HL-60 (cell line): ENCODE measurements at regions not wholly inside any gene's neighbourhood (a gene's known extent, or its start where the extent isn't known, plus 50 kb on each side); places are given as distances from the start of the nearest gene placed in this dataset.

ENCODE experiments used
- DNase-seq, 2 experiments: peaks; one replicate each; pipeline ENCODE4 v3.0.0-alpha.2; 2010 to 2020; ENCODE audit warnings: low read depth in 1 of 2, low spot score in 1 of 2
- H3K27ac ChIP-seq: fragments of 250-450 bp; sonication (Bioruptor Pico); replicated peaks from 2 replicates; pipeline ENCODE4 v1.5.1; 2020; ENCODE audit warnings: mild to moderate bottlenecking, moderate library complexity
- H3K27me3 ChIP-seq: fragments of 250-450 bp; sonication (Bioruptor Pico); 2 replicates; pipeline ENCODE4 v1.5.1; 2021; ENCODE audit warnings: mild to moderate bottlenecking, moderate library complexity; ENCODE audit not compliant: insufficient read depth, poor library complexity, severe bottlenecking
- H3K4me3 ChIP-seq: replicated peaks from 2 replicates; pipeline ENCODE4 v1.5.1; 2011; ENCODE audit warnings: mild to moderate bottlenecking, control low read depth, low read length; ENCODE audit not compliant: insufficient read depth
- GABPA ChIP-seq: IDR thresholded peaks from 2 replicates; pipeline ENCODE4 v1.6.1; 2012; ENCODE audit warnings: low read depth
- POLR2AphosphoS5 ChIP-seq: IDR thresholded peaks from 2 replicates; pipeline ENCODE4 v1.6.1; 2012; ENCODE audit warnings: low read depth
- SPI1 ChIP-seq: IDR thresholded peaks from 2 replicates; pipeline ENCODE4 v1.6.1; 2012; ENCODE audit warnings: low read depth, mild to moderate bottlenecking, borderline replicate concordance
- TF ChIP-seq, protein P1 (sequence below): IDR thresholded peaks from 2 replicates; pipeline ENCODE4 v1.6.1; 2012; ENCODE audit warnings: low read depth; ENCODE audit not compliant: insufficient replicate concordance
- TF ChIP-seq, protein P2 (sequence below): IDR thresholded peaks from one replicate; pipeline ENCODE4 v1.5.1; 2011; ENCODE audit warnings: low read length, control low read depth, inconsistent platforms; ENCODE audit not compliant: insufficient read depth

DNA sequence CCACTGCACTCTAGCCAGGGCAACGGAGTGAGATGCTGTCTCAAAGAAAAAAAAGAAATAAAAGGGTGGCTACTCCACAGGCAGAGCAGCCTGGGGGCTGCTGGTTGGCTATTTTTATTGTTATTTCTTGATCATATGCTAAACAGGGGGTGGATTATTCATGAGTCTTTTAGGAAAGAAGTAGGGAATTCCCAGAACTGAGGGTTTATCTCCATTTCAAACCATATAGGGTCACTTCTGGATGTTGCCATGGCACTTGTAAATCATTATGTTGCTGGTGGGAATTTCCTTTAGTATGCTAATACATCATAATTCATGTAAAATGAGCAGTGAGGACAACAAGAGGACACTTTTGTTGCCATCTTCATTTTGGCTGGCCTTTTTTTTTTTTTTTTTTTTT lies 52.1 kb upstream of the GHITM start:
- Histone ChIP-seq H3K4me3 (no peak overlapping the region), H3K27ac (no peak overlapping the region), H3K27me3 (no peaks in the 10 kb centered on the region)
- DNase-seq = no peak
- TF ChIP-seq SPI1 (no peak), POLR2AphosphoS5 (no peak), GABPA (no peak)
- TF ChIP-seq, protein P1, sequence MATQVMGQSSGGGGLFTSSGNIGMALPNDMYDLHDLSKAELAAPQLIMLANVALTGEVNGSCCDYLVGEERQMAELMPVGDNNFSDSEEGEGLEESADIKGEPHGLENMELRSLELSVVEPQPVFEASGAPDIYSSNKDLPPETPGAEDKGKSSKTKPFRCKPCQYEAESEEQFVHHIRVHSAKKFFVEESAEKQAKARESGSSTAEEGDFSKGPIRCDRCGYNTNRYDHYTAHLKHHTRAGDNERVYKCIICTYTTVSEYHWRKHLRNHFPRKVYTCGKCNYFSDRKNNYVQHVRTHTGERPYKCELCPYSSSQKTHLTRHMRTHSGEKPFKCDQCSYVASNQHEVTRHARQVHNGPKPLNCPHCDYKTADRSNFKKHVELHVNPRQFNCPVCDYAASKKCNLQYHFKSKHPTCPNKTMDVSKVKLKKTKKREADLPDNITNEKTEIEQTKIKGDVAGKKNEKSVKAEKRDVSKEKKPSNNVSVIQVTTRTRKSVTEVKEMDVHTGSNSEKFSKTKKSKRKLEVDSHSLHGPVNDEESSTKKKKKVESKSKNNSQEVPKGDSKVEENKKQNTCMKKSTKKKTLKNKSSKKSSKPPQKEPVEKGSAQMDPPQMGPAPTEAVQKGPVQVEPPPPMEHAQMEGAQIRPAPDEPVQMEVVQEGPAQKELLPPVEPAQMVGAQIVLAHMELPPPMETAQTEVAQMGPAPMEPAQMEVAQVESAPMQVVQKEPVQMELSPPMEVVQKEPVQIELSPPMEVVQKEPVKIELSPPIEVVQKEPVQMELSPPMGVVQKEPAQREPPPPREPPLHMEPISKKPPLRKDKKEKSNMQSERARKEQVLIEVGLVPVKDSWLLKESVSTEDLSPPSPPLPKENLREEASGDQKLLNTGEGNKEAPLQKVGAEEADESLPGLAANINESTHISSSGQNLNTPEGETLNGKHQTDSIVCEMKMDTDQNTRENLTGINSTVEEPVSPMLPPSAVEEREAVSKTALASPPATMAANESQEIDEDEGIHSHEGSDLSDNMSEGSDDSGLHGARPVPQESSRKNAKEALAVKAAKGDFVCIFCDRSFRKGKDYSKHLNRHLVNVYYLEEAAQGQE = no peak
- TF ChIP-seq, protein P2, sequence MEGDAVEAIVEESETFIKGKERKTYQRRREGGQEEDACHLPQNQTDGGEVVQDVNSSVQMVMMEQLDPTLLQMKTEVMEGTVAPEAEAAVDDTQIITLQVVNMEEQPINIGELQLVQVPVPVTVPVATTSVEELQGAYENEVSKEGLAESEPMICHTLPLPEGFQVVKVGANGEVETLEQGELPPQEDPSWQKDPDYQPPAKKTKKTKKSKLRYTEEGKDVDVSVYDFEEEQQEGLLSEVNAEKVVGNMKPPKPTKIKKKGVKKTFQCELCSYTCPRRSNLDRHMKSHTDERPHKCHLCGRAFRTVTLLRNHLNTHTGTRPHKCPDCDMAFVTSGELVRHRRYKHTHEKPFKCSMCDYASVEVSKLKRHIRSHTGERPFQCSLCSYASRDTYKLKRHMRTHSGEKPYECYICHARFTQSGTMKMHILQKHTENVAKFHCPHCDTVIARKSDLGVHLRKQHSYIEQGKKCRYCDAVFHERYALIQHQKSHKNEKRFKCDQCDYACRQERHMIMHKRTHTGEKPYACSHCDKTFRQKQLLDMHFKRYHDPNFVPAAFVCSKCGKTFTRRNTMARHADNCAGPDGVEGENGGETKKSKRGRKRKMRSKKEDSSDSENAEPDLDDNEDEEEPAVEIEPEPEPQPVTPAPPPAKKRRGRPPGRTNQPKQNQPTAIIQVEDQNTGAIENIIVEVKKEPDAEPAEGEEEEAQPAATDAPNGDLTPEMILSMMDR = no peak

- DNase-seq = no peak
These were observed 50.7 kb upstream of the GHITM start for GRCh38 chr10:84088626-84089025.

DNA sequence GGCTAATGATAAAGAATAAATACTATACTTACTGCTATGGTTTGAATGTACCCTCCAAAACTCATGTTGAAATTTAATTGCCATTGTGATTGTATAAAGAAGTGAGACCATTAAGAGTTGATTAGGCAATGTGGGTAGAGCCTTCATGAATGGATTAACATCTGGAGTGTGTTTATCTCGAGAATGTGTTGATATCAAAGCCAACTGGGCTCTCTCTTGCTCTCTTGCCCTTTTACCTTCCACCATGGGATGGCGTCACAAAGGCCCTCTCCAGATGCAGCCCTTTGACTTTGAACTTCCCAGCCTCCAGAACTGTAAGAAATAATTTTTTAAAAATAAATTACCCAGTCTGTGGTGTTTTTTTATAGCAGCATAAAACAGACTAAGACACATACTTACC lies 50.1 kb upstream of the GHITM start:
- Histone ChIP-seq H3K27me3 (no peaks in the 10 kb centered on the region), H3K27ac (no peak overlapping the region), H3K4me3 (no peak overlapping the region)
- no peak for DNase-seq
- TF ChIP-seq GABPA (no peak), SPI1 (no peak), POLR2AphosphoS5 (no peak)
- TF ChIP-seq, protein P2 = no peak
- TF ChIP-seq, protein P1 = no peak

More at GRCh38 chr10:84088626-84089025, 50.7 kb upstream of the GHITM start:
- Histone ChIP-seq H3K4me3 (no peak overlapping the region), H3K27ac (no peak overlapping the region), H3K27me3 (no peaks in the 10 kb centered on the region)
- TF ChIP-seq GABPA (no peak), SPI1 (no peak), POLR2AphosphoS5 (no peak)
- TF ChIP-seq, protein P2 = no peak
- TF ChIP-seq, protein P1 = no peak
